CD4-positive, alpha-beta T cell treated with Interleukin-17A for 1 hour (primary cell): ENCODE measurements at regions not wholly inside any gene's neighbourhood (a gene's known extent, or its start where the extent isn't known, plus 50 kb on each side); places are given as distances from the start of the nearest gene placed in this dataset.
"Not testable (repeated sequence)": the region's sequence is repeated elsewhere in the genome, so short reads cannot be mapped to it uniquely, and the experiment has no call there.

Experiments
- DNase-seq: peaks from one replicate; pipeline ENCODE4 v3.0.0-alpha.2; 2020

DNA sequence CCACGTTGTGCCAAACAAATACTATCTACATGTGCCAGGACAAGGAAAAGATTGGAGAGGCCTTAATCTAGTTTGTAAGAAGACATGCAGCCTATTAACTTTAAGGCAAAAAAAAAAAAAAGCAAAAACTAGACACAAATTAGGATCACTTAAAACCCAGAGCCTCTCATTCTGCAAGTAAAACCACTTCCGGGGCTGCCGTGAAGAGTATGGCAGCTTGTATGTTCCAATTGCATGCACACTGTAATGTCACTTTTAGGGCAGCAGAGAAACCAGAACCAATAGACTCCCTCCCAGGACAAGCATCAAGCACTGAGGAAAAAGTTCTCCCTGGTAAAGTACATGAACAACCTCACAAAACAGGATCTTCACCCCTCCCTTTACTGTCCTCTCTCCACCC, 70.6 kb downstream of the RSL24D1 start:
- no peak for DNase-seq

DNA sequence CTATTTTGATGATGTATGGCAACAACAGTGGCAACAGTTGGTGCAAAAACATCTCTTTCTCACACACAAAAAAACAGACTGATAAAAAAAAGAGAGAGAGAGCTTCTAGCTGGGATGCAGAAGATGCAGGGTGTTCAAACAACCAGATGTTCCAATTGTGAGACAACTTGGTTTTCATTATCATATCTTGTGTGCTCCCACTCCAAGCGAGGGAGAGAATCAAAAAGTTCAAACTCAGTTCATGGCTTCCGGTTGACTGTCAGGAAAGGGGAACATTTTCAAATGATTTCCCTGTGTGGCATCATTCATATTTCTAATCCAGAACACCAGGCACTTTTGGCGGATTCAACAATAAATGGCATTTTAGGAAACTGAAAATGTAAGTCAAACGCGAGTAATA, 72.1 kb downstream of the RSL24D1 start:
- no peak for DNase-seq

DNA sequence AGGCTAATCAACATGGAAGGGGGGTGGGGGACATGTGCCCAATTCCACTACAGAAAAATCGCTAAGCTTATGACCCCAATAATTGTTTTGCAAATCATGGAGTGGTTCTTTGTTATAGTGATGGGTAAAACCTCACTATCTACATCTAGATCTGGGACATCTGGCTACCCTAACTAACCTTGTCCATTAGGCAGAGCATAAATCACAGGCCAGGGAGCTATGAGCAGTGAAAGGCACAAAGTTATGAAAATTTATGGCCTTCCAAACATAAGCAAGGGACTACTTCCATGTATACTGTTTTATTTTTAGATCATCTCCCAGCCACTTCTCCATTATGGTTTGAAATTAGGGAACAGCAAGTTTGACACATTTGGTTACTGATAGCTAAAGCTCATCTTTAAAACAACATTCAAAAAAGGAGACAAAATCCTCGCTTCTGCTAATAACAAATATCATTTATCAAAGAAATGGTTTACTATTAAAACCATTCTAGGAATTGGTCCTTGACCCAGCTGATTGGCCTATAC, 78.3 kb downstream of the RSL24D1 start:
- DNase-seq = no peak

DNA sequence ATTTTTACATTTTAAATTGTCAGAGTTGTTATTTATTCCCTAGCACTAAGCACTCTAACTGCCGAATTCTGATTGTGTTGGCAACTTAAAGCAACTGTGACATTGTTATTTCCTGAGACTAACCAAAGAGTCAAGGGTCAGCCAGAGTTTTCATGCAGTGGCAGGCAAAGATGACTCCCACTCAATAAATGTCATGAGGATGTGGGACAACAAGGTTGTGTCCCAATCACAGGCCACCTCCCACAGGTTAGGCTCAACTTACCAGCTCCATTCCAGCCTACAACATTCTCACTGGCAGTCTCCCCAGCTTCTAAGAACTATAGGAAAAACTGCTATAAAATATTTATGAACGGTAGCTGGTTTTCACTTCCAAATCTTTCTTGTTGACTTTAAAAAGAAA, 80.1 kb downstream of the RSL24D1 start:
- DNase-seq = no peak

DNA sequence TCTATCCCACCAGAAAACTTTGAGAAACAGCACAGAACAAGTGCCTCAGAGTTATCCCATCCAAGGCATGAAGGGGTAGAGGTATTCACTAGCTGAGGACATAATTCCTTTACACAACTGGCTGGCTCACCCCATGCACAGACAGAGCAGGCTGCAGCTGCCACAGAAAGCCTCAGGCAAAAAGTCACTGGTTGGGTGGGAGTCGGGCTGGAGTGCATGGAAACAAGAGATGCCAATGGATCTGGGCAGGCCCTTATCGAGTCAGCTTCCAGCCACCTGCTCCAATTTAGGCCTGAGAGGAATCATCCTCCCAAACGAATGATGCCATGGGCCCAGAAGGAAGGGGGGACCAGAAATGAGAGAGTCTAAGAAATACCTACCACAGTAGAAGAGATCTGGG, 83.0 kb downstream of the RSL24D1 start:
- no peak for DNase-seq

DNA sequence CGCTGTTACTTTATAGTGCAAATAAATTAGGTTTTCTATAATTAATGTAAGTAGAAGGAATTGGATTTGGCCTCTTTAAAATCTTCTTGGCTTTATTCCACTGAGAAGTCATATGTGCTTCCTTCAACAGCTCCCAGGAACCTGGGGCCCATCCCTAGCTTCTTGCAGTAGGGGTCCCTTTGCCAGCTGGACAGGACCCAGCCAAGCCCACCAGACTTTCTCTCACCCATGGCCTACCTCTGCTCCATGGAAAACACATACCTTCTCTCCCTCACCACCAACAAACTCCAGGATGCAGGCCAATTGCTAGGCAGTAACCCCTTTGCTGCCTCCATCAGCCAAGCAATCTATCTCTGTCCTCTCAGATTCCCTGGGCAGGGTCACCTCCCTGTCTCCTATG, 84.0 kb downstream of the RSL24D1 start:
- DNase-seq = no peak

DNA sequence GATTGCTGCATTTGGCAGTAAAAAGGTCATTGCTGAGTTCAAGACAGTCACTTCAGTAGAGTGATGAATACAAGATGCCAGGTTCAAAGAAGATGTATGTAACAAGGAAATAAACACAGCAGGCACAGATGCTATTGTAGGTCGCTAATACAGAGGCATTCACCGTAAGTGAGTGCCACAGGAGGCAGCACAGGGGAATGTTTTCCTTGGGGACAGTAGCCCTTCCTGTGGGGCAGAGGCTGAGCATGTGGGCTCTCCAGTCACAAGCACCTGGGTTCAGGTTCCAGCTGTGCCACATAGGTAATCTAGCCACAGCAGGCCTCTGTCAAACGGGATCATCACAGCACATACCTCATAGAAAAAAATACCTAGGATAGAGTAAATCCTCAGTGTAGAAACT, 86.3 kb downstream of the RSL24D1 start:
- no peak for DNase-seq

DNA sequence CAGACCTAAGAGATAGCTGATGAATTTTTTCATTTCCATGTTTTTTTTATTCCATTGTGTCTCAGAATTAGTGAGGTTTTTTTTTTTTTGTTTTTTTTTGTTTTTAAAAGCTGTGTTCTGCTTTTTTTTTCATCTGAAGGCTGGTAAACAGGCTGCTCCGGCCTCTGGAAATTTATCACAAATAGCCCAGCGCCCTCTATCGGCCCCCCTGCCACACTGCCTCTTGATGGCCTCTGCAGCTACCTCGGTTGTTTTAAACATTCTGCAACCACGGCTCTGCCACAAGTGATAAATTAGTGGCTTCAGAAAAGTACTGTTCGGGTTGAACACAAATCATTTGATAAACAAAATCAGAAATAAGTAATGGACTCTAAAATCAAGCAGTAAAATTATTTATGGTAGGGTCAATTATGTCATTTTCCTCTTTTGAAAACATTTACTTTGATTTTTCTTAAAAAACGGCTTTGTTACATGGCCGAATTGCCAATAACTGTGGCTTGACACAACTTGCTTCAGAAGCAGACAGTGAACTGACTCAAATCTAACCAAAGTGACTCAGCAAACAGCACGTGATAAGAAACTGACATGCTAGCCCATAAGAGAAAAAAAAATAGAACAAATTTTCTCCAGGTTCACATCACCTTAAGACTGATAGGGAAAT, 87.8 kb downstream of the RSL24D1 start:
- DNase-seq = peak; percentile 48

DNA sequence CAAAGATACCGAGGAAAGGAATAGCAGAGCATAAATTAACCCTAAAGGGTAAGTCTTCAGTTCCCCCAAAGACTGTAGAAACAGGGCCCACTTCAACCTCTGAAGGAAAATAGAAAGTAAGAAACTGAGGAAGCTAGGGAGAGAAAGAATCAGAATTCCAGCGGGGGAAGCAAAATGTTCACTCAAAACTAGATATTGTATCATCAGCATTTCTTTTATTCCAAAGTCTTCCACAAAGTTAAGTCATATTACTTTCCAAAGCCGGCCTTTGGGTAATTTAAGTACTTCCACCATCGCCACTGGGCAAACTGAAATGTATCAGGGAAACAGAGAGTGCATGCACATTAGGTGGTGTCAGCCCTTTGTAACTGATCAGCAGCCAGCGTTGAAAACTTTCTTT, 88.3 kb downstream of the RSL24D1 start:
- no peak for DNase-seq

DNA sequence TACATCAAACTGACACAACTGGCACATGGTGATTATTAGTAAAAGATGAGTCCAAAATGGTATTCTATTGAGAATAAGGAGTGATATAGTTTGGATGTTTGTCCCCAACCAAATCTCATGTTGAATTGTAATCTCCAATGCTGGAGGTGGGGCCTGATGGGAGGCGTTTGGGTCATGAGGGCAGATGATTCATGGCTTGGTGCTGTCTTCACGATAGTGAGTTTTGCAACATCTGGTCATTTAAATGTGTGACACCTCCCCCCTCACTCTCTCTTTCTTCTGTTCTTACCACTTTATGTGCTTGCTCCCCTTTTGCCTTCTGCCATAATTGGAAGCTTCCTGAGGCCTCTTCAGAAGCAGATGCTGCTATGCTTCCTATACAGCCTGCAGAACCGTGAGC, 90.6 kb downstream of the RSL24D1 start:
- DNase-seq = no peak

DNA sequence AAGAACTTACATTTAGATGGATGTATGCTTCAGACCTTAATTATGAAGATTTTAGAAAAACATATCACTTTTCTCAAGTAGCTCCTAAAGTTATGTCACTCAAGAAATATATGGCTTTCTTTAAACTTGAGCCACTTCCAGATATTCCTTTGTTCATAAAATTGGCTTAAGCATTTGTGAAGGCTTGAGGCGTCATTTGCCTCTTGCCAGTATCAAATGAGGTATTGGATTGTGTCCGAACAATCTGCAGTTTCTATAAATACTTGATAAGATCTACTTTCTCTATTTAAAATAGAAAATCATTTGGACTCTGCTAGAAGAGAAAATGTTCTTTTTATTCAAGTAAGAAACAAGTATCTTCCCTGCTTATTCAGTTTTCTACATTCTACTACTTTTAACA, 102.6 kb downstream of the RSL24D1 start:
- DNase-seq = no peak

DNA sequence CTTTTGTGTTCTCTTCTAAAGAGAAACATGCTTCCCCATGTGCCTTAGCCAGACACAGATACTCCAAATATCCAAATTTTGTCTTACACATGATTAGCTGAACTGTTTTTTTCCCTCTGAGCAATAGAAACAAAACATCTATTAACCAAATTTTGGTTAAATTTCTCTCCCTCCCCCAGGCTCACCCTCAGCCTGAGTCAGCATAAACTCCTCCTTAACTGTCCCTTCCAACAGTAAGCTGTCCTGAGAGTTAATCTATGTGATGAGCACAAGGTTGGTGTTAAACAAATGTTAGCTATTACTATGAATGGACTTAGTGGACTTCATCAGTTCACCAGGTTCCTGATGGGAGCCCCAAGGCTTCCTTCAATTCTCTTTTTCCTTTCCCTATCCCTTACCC, 108.5 kb downstream of the RSL24D1 start:
- no peak for DNase-seq

DNA sequence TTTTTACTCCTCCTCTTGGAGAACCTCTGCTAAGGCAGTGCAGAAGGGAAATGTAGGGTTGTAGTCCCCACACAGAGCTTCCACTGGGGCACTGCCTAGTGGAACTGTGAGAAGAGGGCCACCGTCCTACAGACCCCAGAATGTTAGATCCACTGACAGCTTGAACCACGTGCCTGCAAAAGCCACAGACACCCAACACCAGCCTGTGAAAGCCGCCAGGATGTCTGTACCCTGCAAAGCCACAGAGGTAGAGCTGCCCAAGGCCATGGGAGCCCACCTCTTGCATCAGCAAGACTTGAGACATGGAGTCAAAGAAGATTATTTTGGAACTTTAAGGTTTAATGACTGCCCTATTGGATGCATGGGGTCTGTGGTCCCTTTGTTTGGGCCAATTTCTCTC, 112.1 kb downstream of the RSL24D1 start:
- DNase-seq = no peak

DNA sequence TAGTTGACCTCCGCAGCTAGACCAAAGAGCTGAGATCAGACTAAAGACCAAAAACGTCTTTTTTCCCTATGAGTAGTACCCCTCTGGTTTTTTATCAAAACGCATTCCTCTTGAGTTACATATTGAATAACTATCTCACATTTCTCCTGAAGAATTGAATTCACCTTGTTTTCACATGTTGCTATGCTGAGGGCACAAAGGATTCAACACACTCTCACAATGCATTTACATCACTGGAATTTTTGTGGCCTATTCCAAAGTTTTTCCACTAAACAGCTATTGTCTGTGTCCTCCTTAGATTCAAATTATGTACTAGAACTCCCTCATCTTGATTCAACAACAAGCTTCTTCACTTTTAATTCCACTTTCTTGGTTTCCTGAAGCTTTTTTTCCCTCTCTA, 112.5 kb downstream of the RSL24D1 start:
- no peak for DNase-seq

DNA sequence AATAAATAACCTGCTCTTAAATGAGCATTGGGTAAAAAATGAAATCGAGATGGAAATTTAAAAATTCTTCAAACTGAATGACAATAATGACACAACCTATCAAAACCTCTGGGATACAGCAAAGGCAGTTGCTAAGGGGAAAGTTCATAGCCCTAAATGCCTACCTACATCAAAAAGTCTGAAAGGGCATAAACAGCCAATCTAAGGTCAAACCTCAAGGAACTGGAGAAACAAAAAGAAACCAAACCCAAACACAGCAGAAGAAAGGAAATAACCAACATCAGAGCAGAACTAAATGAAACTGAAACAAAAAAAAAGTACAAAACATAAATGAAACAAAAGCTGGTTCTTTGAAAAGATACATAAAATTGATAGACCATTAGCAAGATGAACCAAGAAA, 119.7 kb downstream of the RSL24D1 start:
- peak; percentile 28 for DNase-seq

DNA sequence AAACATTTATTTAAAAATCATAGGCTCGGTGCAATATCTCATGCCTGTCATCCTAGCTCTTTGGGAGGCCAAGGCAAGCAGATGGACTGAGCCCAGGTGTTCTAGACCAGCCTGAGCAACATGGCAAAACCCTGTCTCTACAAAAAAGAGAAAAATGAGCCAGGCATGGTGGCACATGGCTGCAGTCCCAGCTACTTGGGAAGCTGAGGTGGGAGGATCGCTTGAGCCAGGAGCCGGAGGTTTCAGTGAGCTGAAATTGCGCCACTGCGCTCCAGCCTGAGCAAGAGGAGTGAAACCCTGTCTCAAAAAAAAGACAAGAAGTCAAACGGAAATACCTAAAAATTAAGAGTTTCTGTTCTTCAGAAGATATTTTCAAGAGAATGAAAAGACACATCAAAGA, 122.3 kb downstream of the RSL24D1 start:
- DNase-seq = no peak

DNA sequence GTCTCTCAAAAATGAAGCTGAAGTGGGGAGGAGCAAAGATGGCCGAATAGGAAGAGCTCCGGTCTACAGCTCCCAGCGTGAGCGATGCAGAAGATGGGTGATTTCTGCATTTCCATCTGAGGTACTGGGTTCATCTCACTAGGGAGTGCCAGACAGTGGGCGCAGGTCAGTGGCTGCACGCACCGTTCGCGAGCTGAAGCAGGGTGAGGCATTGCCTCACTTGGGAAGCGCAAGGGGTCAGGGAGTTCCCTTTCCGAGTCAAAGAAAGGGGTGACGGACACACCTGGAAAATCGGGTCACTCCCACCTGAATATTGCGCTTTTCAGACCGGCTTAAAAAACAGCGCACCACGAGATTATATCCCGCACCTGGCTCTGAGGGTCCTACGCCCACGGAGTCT, 132.8 kb downstream of the RSL24D1 start:
- DNase-seq = not testable (repeated sequence)

DNA sequence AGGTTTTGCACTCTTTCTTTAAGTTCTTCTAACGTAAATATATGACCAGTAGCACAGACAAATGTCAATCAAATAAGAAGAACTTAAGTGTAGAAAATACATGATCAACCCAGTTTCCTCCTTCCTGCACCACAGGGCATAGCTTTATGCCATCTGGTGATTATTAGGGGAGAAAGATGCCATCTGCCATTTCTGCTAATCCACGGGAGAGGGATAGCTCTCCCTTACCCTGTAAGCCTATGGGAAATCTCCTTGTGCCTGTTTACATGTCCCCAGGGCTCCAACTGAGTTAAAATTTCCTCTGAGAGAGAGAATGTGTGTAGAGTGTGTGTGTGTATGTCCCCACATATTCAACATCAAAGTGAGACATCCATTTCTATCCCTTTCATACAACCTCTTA, 135.9 kb downstream of the RSL24D1 start:
- DNase-seq = no peak

DNA sequence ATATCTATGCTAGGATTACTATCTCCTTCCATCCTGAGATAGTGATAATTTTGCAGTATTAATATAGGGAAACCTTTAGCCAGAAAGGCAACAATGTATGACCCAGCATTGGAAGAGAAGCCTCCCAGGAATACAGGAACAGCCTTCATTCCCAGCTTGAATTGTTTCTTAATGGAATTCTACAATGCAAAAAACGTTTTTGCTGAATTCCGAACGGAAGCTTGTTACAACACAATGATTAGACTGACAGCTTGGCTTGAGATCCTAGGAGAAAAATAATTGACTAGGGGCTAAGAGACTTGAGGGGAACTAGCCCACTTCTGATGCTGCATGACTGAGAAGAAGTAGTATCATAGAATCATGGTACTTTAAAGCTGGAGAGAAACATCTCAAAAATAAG, 140.2 kb downstream of the RSL24D1 start:
- DNase-seq = no peak

DNA sequence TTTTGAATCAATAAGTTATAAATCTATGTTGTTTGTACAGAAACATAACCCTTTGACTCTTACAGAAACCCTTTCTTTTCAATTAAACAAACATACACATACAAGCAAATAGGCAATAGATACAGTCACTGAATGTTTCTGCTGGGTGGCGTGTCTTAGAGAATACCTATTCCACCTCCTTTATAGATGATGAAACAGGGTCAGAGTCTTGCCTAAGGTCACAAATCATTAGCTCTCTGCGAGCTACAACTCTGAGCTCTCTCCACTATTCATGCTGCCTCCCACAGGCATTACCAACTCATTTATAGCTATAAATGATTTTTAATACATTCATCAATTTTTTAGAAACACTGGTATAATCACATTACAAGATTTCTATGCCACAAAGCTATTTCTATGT, 152.6 kb downstream of the RSL24D1 start:
- DNase-seq = no peak

DNA sequence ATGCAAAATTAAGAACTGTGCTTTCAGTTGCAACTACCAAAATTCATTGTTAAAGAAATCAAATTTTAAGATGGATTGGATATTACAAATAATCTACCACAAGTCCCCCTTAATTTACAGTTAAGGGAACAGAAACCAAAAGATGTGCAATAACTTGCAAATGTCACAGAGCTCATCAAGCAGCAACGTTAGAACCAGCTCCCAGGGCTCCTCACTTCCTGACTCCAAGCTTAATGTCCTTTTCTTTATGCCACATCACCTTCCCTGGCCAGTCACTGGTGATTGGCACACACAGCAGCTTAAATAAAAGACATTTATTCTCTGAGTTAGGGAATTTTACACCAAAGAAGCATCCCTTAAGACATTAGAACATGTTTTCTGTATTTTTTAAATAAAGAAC, 159.7 kb downstream of the RSL24D1 start:
- DNase-seq = no peak

DNA sequence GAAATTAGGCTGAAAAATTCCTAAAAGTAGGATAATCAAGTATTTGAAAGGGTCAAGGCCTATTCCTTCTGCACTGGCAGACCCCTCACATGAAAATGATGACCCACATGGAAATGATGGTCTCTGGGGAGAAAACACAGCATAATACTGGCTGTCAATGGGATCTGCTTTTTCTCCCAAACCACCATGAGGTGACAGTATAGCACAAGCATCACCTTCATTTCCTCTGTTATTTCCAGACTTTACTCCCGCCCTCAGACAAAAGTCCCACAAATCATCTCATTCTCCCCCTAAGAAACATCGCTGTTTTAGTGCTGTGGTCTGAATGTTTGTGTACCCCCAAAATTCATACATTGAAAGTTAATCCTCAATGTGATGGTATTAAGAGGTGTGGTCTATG, 161.0 kb downstream of the RSL24D1 start:
- no peak for DNase-seq

DNA sequence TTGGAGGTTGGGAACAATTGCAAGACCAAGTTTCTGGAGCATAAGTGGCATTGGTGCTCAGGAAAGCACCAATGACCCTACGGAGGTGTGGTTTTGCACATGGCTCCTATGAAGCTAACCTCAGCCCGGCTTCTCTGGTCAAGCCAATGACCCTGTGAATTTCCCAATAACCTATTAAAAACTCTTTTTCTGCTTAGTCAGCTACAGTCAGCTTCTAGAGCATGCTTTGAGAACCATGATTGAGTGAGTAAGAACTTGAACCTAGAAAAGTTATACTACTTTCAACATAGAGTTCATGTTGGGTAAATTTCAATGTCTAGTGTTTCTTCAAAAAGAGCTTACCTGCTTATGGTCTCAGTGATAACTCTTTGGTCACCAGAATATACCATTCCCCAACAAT, 163.2 kb downstream of the RSL24D1 start:
- no peak for DNase-seq

DNA sequence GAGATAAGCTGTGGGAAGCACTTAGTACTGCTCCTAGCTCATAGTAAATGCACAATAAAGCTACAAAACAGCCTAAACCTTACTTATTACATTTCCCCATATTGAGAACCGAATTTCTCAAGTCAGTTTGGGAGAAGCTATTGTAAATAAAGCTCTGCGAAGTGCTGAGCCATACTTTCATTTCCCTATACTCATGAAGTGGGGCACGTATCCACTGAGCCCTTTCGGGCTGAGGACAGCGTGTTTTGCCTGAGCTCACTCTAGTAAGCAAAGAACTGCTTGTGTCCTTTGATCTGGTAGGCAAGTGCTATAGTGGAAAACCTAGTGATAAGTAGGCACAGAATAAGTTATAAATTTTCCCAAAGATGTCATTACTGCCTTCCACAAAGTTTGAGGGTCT, 165.0 kb downstream of the RSL24D1 start:
- DNase-seq = no peak

DNA sequence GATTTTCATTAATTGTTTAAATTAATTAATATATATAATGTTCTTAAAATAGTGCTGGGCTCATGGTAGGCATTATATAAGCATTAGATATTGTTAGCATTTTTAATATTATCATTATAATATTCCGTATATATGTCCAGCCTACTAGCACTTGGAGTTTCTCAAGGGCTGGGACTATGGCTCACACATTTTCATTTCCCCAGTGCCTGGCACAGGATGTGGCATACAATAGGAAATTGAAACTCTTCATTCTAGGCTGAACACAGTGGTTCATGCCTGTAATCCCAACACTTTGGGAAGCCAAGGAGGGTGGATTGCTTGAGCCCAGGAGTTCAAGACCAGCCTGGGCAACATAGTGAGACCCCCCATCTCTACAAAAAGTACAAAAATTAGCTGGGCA, 170.4 kb downstream of the RSL24D1 start:
- DNase-seq = no peak

DNA sequence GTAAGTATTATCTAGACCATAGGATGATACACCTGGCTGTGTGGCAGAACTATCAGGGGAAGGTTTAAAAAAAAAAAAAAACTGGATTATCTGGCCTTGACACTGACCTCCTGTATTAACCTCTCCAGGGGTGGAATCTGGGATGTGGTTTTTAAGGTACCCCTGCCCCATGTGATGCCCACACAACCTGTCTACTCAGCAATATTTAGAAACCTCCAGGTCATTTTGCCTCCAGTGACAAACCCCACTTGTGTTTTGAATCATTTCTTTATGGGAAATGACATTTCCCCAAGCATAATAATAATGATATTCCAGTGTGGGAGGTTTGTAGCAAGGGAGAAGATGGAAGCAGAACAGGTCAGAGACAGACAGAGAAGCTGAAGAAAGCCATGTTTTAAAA, 179.1 kb downstream of the RSL24D1 start:
- DNase-seq = no peak
